GM21390 (cell line): ENCODE measurements at regions not wholly inside any gene's neighbourhood (a gene's known extent, or its start where the extent isn't known, plus 50 kb on each side); places are given as distances from the start of the nearest gene placed in this dataset.
"Not testable (repeated sequence)": the region's sequence is repeated elsewhere in the genome, so short reads cannot be mapped to it uniquely, and the experiment has no call there.

ENCODE experiments used
- ATAC-seq: cut with Tn5 transposase; IDR thresholded peaks from one replicate; pipeline ENCODE4 v1.9.1; 2021; ENCODE audit not compliant: unreplicated experiment

DNA sequence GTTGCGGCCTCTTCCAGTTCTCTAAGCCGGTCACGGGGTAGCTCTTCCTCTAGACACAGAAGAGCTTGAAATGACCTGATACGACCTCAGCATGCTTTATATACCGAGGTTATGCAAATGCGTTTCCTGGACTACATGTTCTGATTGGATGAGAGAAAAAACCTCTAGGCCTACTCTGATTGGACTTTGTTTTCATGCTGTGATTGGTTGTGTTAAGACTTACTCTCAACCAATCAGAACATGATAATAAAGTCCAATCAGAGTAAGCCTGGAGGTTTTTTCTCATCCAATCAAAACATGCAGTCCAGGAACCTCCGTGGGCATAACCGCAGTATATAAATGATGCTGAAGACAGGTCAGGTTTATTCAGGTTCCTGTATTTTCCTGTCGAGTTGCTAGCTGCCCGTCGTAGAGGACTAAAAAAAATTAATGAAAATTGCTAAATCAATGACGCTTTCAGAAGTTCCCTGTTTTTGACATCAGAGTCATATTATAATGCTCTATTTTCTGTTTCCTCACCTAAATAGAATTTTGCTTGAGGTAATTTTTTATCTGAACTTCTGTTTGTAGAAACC, 177.4 kb downstream of the POTEB3 start:
- ATAC-seq: no peak

DNA sequence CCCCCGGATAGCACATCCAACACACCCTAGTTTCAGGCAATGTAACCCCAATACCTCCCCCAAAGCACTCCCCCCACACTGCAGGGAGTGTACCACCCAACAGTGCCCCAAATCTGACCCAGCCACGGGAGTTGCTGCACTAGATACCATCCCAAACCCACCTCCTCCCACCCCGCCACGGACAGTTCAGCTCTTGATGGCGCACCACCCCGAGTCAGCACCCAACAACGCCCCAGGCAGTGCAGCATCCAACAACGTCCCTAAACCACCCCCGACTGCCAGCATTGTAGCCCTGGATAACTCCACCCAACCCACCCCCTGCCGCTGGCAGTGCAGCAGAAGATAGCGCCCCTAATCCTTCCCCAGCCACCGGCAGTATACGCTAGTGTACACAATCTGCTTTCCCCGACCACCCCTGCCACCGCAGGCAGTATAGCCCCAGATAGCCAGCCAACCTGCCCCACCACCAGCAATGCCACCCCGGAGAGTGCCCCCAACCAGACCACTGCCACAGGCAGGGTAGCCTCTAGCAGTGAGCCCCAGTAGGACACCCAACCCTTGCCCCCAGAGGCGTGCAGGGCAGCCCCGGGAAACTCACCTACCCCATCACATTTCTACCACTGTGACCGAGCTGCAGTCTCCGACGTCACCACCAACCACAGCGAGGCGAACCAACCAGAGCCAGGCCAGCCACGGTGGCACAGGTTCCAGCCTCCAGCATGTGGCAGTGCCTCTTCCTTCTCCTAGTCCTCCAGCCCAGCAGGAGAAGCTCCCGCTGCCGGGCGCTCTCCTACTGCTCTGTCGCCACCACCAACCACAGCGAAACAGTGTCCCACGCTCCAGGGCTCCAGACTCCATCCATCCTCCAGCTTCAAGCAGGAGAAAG, 178.1 kb downstream of the POTEB3 start:
- ATAC-seq: no peak

DNA sequence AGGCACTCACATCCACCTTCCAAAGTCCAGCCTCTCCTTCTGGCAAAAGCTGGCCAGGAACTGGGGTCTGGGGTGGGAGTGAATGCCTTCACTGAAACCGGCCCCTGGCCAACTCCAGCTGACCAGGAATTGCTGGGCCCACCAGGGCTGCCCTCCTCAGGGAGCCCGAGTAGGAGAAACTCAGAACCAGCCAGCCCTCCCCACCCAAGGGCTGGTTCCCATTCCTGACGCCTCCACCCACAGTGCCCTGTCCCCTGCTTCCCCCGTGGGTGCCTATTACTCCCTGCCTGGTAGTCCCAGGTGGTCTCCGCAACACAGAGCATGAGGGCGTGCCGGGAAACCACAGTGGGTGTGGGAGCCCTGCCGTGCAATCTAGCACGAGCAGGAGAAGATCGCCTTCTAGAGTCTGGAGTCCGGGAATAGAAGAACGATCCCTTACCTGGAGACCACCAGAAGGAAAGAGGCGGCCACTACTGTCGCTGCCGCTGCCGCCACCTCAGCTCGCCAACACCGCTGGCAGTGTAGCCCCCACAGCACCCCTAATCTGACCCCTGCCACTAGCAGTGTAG, 178.8 kb downstream of the POTEB3 start:
- no peak for ATAC-seq

DNA sequence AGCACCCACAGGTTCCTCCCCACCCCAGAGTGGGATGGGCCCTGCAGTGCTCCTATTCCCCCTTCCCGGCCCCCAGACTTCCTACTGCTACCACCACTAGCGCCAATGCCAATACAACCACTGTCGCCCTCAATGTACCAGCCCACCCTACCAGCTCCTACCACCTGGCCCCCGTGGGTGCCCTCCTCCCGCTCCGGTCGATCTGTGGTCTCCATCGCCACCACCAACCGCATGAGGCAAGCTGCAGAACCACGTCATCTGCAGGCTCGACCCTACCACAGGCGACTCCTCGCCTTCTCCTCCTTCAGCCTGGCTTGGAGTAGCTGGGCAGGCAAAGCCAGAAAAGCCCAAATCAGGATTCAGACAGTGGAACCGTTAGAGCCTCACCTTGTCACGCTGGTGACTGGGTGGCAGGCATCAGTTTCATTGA, 179.3 kb downstream of the POTEB3 start:
- no peak for ATAC-seq

DNA sequence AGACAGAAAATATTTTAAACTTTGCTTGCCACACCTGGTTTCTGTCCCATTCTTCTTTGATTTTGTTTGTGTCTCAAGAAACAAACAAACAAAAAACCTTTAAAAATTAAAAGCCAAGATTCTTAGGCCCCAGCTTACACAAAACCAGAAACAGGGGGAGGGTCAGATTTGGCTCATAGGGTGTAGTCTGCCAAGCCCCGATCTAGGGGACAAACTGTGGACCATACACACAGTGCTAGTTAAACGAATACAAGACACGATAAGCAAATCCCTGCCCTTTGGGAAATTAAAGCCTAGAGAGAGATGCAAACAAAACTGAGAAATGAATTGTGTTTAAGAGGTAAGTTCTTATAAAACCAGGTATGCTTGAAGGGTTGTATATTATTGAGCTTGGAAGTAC, 181.7 kb downstream of the POTEB3 start:
- not testable (repeated sequence) for ATAC-seq

DNA sequence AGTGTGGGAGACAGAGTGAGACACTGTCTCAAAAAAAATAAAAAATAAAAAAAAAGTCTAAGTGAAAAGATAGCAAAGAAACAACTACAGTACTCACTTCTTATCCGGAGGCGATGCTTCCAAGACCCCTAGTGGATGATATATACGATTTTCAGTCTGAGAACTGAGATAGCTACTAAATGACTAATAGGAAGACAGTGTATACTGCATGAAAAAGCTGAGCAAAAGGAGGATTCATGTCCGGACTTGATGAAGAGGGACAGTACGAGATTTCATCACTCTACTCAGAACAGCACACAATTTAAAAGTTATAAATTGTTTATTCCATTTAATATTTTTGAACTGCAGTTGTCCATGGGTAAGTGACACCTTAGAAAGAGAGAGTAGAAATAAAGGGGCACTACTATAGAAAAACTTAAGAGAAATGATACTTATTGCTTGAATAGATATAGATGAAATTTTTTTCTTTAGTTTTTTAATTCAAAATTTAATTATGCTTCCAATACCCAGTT, 190.7 kb downstream of the POTEB3 start:
- not testable (repeated sequence) for ATAC-seq
